ENCODE measurements at regions not wholly inside any gene's neighbourhood (a gene's known extent, or its start where the extent isn't known, plus 50 kb on each side); places are given as distances from the start of the nearest gene placed in this dataset.

GRCh38 chr5:101677961-101678360, 618.1 kb downstream of the SLCO4C1 start:
- Histone ChIP-seq H3K36me3 (ENCODE audit: control insufficient read depth, insufficient read depth, low read length) (no peaks in the 10 kb centered on the region), H3K27me3 (ENCODE audit: control insufficient read depth, insufficient read depth, low read length) (no peaks in the 10 kb centered on the region), H3K4me3 (ENCODE audit: low read depth, low read length) (no peak overlapping the region)
- FAIRE-seq, result no peak
- no peak for DNase-seq (ENCODE audit: low read depth)
- TF ChIP-seq CTCF (IDR thresholded peaks at IDR 0.05; ENCODE audit: insufficient read depth, low read length, severe bottlenecking), result no peak

- H3K4me3 ChIP-seq (ENCODE audit: low read depth, low read length), result no peak overlapping the region
- DNase-seq (ENCODE audit: low read depth), result peak; percentile 50
- TF ChIP-seq CTCF (IDR thresholded peaks at IDR 0.05; ENCODE audit: insufficient read depth, low read length, severe bottlenecking), result no peak
- no peak for FAIRE-seq
- no peaks in the 10 kb centered on the region for H3K36me3 ChIP-seq (ENCODE audit: control insufficient read depth, insufficient read depth, low read length)
- no peaks in the 10 kb centered on the region for H3K27me3 ChIP-seq (ENCODE audit: control insufficient read depth, insufficient read depth, low read length)
These were observed 619.4 kb downstream of the SLCO4C1 start for GRCh38 chr5:101676646-101677045.

- H3K27me3 ChIP-seq (ENCODE audit: control insufficient read depth, insufficient read depth, low read length), result no peaks in the 10 kb centered on the region
- no peak for TF ChIP-seq CTCF (IDR thresholded peaks at IDR 0.05; ENCODE audit: insufficient read depth, low read length, severe bottlenecking)
- H3K4me3 ChIP-seq (ENCODE audit: low read depth, low read length), result no peak overlapping the region
- H3K36me3 ChIP-seq (ENCODE audit: control insufficient read depth, insufficient read depth, low read length), result no peaks in the 10 kb centered on the region
- DNase-seq (ENCODE audit: low read depth), result no peak
- no peak for FAIRE-seq
These were observed 620.4 kb downstream of the SLCO4C1 start for GRCh38 chr5:101675510-101676219.

- no peak for FAIRE-seq
These were observed 623.0 kb downstream of the SLCO4C1 start for GRCh38 chr5:101673120-101673519.

GRCh38 chr5:101664071-101664791, 631.9 kb downstream of the SLCO4C1 start:
- H3K36me3 ChIP-seq (ENCODE audit: control insufficient read depth, insufficient read depth, low read length), result no peaks in the 10 kb centered on the region
- no peaks in the 10 kb centered on the region for H3K27me3 ChIP-seq (ENCODE audit: control insufficient read depth, insufficient read depth, low read length)
- no peak for TF ChIP-seq CTCF (IDR thresholded peaks at IDR 0.05; ENCODE audit: insufficient read depth, low read length, severe bottlenecking)
- no peak for FAIRE-seq
- DNase-seq (ENCODE audit: low read depth), result no peak
- H3K4me3 ChIP-seq (ENCODE audit: low read depth, low read length), result no peak overlapping the region

More at GRCh38 chr5:101673120-101673519, 623.0 kb downstream of the SLCO4C1 start:
- H3K36me3 ChIP-seq (ENCODE audit: control insufficient read depth, insufficient read depth, low read length), result no peaks in the 10 kb centered on the region
- H3K4me3 ChIP-seq (ENCODE audit: low read depth, low read length), result no peak overlapping the region
- no peaks in the 10 kb centered on the region for H3K27me3 ChIP-seq (ENCODE audit: control insufficient read depth, insufficient read depth, low read length)
- TF ChIP-seq CTCF (IDR thresholded peaks at IDR 0.05; ENCODE audit: insufficient read depth, low read length, severe bottlenecking), result no peak
- DNase-seq (ENCODE audit: low read depth), result no peak

Measured in bronchial epithelial cell (primary cell).